ENCODE measurements at regions not wholly inside any gene's neighbourhood (a gene's known extent, or its start where the extent isn't known, plus 50 kb on each side); places are given as distances from the start of the nearest gene placed in this dataset.
"Not testable (repeated sequence)": the region's sequence is repeated elsewhere in the genome, so short reads cannot be mapped to it uniquely, and the experiment has no call there.

DNA sequence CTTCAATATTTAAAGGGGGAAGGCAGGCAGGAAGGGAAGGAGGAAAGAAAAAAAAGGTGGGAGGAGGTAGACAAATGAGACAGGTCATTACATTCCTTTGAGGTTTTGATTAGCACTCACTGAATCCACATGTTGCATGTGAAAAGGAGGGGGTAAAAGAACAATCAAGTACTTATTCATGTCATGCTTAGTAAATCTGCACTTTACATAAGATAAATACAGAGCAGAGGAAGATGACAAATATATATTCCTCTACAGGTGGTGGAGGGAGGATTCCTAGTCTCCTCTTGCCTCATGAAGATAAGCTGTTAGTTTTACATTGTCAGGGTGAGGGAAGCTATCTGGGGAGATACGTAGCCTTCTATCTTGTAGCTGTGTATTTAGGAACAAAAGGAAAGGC is 1645.4 kb upstream of the SPRY2 start:
- intact Hi-C loops (cut with DNase I), result no loop called here
- no peak for DNase-seq

DNA sequence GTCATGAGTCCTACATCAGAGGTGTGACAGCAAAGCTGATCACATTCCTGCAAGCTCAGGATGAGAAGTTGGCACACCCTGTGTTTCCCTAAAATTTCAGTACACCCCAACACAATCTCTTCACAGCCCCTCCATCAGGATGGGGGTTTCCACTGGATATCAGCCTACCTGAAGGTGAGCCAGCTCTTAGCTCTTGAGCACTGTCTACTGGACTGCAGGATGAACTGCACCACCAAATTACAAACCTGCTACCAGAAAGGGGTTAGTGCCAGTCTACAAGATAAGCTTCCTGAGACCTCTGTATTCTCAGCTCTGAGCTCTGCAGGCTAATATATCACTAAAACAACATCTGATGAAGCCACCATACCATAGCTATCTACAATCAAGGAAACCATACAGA is 1616.2 kb upstream of the SPRY2 start:
- DNase-seq, result no peak
- intact Hi-C loops (cut with DNase I), result no loop called here

DNA sequence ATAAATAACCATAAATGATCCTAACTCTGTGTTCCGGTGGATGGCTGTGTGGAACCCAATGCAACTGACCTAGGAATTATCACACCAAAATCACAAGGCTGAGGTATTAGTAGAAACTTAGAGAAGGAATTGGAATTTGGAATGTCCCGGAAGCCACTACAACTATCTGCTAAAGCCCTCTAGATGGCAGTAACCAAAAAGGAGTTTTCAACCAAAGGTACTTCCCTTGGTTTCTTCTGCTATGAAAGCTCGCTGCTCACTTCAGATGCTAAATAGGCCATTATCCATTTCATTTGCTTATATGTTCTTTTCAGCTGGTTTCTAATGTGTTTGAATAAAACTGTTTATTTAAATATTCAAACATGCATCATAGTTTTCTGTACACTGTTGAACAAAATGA is 1589.1 kb upstream of the SPRY2 start:
- intact Hi-C loops (cut with DNase I), result no loop called here
- DNase-seq, result peak in 7 of 42 donors; percentile 4 to 39 (median 16)

DNA sequence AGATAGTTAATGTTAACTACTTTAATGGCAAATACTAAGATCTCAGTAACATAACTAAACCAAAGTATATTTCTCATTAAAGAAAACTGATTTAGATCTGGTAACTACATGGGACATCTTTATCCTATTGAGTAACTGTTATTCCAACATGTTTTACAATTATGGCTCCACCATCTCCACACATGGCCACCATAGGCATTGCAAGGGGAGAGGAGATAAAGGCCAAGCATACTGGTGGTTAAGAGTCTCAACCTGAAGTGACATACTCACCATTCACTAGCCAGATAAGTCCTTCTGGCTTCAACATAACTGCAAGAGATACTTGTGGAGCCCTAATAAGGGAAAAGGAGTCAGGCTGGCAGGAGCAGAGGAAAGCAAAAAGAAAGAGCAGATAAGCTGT is 1586.4 kb upstream of the SPRY2 start:
- intact Hi-C loops (cut with DNase I), result no loop called here

DNA sequence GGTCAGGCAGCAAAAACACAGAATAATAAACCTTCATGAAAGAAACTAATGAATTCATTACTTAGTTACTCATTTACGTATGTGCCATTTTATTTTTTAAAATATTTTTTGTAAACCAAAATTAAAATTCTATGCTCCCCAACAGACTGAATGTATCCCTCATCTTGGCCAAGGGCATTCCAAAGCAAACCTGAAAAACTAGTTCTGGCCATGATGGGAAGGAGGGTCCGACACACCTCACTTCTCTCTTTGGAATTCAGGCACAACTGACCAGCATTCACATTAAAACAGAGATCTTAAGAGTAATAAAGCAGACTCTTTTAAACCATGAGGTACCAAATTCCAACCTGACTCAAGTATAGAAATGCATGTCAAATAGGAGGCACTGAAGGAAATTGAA is 1576.9 kb upstream of the SPRY2 start:
- no peak for DNase-seq
- intact Hi-C loops (cut with DNase I), result no loop called here

More for the DNA sequence above, 1586.4 kb upstream of the SPRY2 start:
- DNase-seq, result no peak

DNA sequence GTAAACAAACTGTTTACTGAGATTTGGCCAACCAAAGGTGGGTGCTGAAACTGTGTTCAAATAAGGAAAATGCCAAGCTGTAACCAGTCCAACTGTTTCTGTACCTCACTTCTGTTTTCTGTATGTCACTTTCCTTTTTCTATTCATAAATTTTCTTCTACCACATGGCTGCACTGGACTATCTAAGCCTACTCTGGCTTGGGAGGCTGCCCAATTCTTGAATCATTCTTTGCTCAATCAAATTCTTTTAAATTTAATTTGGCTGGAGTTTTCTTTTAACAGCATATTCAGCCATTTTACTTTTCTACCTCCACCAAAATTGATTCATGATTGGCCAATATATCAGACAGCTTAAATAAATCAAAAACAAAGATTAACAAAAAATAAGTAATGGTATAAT is 1575.5 kb upstream of the SPRY2 start:
- DNase-seq, result no peak
- intact Hi-C loops (cut with DNase I), result no loop called here

DNA sequence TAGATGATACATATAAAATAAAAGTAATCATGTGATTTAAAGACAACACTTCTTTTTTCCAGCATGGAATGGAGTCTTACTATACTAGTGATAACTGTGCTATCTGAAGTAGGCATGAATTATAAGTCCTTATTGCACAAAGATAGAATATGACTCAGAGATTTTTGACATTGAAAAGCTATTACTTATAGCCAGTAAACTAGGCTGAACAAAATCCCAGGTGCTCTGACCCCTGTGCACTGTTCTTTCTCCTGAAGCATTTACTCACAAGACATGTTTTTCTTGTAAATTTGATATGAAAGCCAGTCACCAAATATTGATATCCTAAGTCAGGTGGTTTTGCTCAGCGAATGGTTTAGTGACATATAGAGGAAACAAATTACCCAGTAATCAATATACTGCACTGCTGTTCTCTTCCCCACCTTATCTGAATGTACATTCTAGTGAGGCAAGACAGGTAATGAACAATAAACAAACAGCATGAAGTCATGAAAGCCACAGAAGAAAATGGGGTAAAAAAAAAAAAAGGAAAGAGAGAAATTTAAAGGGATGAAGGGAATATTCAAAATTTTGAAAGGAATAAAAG is 1567.0 kb upstream of the SPRY2 start:
- intact Hi-C loops (cut with DNase I), result no loop called here
- no peak for DNase-seq

DNA sequence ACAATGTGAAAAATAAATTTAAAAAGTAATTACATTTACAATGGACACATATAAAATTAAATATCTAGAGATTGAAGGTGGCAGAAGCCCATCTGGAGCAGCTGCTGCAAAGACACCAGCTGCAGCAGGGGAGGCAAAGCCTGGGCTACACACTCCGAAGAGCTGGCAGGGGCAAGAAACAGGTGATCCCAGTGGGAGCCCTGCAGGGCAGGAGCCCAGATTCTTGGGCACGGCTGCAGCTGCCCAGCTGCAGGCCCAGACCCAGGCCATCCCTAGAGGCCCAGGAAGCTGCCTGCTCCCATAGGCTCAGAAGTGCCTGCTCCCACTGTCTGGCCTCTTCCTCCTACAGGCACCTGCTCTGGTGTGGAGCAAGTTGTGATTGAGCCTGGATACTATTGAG is 1547.9 kb upstream of the SPRY2 start:
- DNase-seq, result no peak
- intact Hi-C loops (cut with DNase I), result no loop called here

DNA sequence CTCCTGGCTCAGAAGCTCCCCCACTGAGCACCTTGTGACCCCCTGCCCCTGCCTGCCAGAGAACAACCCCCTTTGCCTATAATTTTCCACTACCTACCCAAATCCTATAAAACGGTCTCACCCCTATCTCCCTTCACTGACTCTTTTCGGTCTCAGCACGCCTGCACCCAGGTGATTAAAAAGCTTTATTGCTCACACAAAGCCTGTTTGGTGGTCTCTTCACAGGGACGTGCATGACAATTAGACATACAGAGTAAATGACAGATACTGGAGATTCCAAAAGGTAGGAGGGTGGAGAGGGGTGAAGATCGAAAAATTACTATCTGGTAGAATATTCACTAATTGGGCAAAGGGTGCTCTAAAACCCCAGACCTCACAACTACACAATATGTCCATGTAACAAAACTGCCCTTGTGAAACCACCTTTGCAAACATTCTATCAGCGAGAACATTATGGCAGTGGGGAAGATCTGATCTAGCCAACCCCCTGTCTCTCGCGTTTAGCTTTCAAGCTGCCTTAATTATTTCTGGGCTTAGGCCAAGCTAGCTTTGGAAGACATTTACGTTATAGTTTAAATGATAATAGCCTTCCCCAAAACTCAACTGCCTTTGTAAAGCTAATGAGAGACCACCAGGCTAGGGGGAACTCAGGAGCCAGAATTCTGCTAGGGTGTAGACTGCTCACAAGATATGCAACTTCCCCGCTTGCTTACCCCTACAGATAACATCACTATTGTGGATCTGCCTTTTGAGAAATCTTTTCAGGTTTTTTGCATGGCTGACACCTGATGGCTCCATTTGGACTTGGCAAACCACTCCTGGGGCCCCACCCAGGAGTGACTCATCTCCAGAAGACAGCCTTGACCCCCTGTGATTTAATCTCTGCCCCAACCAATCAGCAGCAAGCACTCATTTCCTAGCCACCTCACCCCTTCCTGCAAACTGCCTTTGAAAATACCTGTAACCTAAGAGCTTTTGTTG is 1534.0 kb upstream of the SPRY2 start:
- no peak for DNase-seq
- intact Hi-C loops (cut with DNase I), result no loop called here

DNA sequence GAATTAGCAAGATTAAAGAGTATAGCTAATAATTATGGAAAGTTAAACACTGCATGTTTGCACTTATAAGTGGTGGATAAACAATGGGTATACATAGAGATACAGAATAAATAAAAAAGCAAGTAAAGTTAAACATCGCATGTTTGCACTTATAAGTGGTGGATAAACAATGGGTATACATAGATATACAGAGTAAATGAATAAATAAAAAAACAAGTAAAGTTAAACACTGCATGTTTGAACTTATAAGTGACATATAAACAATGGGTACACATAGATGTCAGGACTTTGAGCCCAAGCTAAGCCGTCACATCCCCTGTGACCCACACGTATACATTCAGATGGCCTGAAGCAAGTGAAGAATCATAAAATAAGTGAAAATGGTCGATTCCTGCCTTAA is 1533.3 kb upstream of the SPRY2 start:
- DNase-seq, result no peak
- intact Hi-C loops (cut with DNase I), result no loop called here

DNA sequence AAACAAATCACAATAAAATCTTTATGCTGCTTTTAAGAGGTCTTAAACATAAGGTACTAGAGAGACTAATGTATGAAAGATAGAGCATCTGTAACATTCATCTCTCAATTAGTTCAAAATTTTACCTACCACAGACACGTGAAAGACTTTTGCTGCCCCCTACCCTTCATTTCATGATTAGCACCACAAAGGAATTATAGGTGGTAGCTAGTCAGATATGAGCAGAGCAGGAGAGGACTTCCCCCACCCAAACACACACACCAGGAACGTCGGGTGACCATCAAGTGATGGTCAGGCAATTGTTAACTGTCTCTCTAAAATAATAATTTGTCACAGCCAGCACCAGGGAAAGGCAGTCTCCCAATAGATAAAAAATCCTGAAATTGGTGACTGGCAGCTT is 1531.7 kb upstream of the SPRY2 start:
- intact Hi-C loops (cut with DNase I), result no loop called here
- DNase-seq, result peak in 10 of 42 donors; percentile 2 to 43 (median 18)

DNA sequence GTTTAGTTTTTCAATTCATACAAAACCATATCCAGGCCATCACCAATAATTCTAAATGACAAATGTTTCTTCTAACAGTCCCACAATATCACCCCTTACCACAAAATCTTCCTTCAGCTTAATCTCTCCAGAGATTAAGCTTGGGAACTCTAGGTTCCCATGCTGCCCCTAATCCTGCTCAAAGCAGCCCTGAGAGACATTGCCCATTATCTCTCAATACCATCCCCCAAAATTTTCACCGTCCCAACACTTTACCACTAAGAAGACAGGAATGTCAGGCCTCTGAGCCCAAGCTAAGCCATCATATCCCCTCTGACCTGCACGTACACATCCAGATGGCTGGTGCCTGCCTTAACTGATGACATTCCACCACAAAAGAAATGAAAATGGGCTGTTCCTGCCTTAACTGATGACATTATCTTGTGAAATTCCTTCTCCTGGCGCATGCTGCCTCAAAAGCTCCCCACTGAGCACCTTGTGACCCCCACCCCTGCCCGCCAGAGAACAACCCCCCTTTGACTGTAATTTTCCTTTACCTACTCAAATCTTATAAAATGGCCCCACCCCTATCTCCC is 1530.9 kb upstream of the SPRY2 start:
- intact Hi-C loops (cut with DNase I); DNase-seq: not testable (repeated sequence)

DNA sequence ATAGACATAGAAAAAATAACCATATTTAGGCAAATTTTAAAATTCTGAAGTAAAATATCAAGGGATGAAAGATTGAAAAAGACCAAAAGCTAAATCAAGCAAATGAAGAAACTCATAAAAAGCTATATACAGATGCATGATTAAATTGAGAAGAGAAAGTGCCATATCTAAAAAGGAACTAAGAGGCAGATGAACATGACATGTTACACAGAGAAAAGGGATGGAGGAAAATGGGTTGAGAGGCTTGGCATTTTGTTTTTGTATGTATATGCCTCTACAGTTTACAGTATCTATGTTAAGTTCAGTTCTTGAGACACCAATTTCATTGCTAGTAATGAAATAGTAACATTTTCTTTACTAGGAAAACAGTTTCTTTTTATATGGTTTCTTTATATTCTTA is 1507.4 kb upstream of the SPRY2 start:
- intact Hi-C loops (cut with DNase I), result no loop called here
- DNase-seq, result no peak

DNA sequence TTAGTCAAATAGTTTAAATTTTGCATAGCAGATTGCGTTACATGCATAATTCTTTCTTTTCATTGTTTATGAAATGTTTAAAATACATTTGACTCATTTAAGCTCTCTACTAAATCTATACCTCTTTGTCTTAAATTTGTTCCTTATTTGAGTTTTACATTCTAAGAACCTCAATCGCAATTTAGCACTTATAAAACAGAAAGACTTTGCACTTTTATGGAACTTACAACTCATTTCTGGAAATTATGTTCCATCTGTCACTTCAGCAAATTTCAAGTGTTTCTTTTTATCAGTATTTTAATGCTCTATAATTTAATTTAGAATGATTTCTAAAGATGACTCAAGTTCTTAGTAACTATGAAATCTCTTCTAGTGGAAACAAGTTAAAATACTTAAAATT is 1505.8 kb upstream of the SPRY2 start:
- intact Hi-C loops (cut with DNase I), result no loop called here
- no peak for DNase-seq

DNA sequence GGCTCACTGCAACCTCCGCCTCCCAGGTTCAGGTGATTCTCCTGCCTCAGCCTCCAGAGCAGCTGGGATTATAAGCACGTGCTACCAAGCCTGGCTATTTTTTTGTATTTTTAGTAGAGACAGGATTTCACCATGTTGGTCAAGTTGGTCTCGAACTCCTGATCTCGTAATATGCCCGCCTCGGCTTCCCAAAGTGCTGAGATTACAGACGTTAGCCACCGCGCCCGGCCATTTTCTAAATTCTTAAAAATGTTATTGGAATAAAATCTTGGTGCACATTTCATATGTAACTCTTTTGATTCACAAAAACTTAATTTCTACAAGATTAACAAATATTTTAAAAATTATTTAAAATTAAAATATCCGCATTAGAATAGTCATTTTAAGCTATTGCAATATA is 1480.3 kb upstream of the SPRY2 start:
- peak in 1 of 42 donors; percentile 32 for DNase-seq
- intact Hi-C loops (cut with DNase I), result no loop called here

DNA sequence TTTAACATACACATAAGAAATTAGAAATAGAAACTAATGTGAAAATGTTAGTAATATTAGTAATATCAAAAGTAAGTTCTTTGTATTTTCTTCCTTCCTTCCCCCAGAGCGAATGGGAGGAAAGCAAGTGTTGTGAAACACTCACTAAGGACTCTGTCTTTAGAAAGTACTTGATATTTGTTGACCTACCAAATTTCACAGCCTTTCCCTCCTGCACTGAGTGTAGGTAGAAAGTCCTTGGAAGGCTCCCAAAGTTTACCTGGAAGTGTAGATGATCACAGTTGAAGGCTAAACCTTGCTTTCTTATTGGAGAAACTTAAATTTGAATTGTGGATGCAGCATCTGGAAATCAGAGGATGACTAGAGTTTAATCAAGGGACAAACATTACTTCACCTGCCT is 1459.5 kb upstream of the SPRY2 start:
- DNase-seq, result no peak
- intact Hi-C loops (cut with DNase I), result no loop called here

DNA sequence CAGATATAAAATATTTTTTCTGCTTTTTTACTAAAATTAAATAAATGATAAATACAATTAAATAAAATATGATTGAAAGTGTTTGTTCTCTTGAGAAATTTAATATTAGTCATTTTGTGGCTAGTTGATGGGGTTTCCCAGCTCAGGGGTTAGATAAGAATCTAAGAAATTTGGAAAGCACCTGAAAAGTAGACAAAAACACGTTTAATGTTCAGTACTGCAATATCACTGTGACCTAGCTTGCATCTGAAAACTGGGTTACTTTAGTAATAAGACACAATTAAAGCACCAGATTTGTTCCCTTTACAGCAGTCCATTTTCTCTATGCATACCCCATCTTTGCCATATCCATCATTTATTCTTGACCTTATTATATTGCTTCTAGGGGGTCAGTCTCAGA is 1454.8 kb upstream of the SPRY2 start:
- intact Hi-C loops (cut with DNase I), result no loop called here

DNA sequence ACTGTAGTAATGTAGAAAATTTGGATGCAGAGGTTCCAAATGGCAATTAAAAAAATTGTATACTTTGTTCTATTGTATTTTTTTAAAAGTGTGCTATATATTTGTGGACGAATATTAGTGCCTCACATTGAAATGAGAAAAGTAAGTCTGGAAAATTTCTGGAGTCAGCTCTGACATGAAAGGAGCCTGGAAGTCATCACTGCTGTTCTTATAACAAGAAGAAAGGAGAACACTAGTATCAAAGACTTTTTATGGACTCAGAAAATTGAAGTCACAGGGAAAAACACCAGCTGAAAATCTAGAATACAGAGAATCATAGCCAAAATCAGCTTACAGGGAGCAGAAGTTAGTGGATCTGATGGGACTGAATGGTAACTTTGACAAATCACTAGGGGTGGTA is 1450.7 kb upstream of the SPRY2 start:
- no peak for DNase-seq

More for the DNA sequence above, 1454.8 kb upstream of the SPRY2 start:
- no peak for DNase-seq

DNA sequence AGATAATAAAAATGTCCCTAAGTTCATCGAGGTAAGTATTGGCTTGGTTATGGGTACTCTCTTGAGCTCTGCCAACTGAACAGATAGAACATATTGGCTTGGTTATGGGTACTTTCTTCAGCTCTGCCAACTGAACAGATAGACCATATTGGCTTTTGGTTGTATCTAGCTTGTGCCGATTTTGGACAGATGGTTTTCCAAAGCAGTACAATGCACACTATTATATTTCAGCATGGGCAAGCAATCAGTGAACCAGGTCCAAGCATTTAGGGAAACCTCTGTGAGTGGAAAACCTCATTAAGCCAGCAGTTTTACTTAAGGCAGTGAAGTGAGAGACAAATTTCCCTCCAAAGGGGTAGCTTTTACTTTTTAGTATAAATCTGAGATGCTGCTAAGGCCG is 1440.5 kb upstream of the SPRY2 start:
- no peak for DNase-seq
- intact Hi-C loops (cut with DNase I), result no loop called here

More for the DNA sequence above, 1450.7 kb upstream of the SPRY2 start:
- intact Hi-C loops (cut with DNase I), result no loop called here

DNA sequence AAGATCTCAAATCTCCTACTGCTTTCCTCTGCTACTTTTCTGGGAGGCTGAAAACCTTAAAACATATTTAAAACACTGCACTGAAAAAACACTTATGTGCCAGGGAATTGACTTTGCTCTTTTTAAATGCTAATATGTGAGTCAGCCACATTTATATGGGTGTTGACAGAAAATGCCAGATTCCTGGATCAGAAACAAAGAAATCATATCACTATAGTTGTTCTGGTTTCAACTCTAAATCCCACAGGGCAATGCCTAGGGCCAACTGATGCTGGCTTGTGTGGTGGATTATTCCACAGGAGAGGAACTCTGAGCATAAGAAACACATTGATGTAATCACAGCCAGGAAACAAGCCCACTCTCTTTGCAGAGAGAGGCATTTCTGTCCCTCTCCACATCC is 1439.0 kb upstream of the SPRY2 start:
- peak in 1 of 42 donors; percentile 3 for DNase-seq
- intact Hi-C loops (cut with DNase I), result no loop called here
